A549 (cell line): ENCODE measurements at regions not wholly inside any gene's neighbourhood (a gene's known extent, or its start where the extent isn't known, plus 50 kb on each side); places are given as distances from the start of the nearest gene placed in this dataset.

ENCODE experiments used
- ATAC-seq, 2 experiments: fragments of 200-7000 bp in 1 of 2; fragments of >200 bp in 1 of 2; cut with Nextera tagmentation in 1 of 2; cut with Tn5 transposase in 1 of 2; 3 replicates each; pipeline versions ENCODE4 v1.8.0 to v1.9.1; 2018 to 2020; ENCODE audit warnings: mild to moderate bottlenecking in 1 of 2, moderate library complexity in 1 of 2
- CTCF ChIA-PET: fragments of 300-600 bp; sonication (Branson Sonifier 250); formaldehyde crosslinking; extraction: SDS; loops from one replicate; lab custom pipeline; 2021; ENCODE audit warnings: antibody characterized with exemption, inconsistent platforms; lab: Yijun Ruan, JAX
- POLR2A ChIA-PET: fragments of 350-600 bp; formaldehyde crosslinking; extraction: SDS; loops from one replicate; lab custom pipeline; 2021; ENCODE audit warnings: antibody characterized with exemption, inconsistent platforms; lab: Yijun Ruan, JAX
- DNase-seq, 2 experiments: peaks; one replicate each; pipeline versions ENCODE4 v3.0.0 to v3.0.0-alpha.2; 2011 to 2016; ENCODE audit warnings: low read depth in 1 of 2, low spot score in 1 of 2
- FAIRE-seq: peaks from 2 replicates; lab custom pipeline; 2011; peaks lifted over from hg19 to GRCh38; lab: Jason Lieb, UNC
- H3K27ac ChIP-seq, 2 experiments: fragments of >200 bp; sonication (Bioruptor Twin); formaldehyde crosslinking; 3 replicates each; pipeline ENCODE4 v1.5.1; 2016 to 2017
- H3K4me1 ChIP-seq: fragments of >200 bp; sonication (Bioruptor Twin); formaldehyde crosslinking; 3 replicates; pipeline ENCODE4 v1.6.1; 2016
- H3K4me2 ChIP-seq: fragments of >200 bp; sonication (Bioruptor Twin); formaldehyde crosslinking; 3 replicates; pipeline ENCODE4 v1.6.1; 2016
- H3K4me3 ChIP-seq: fragments of >200 bp; sonication (Bioruptor Twin); formaldehyde crosslinking; 3 replicates; pipeline ENCODE4 v1.5.1; 2016
- H3K9me3 ChIP-seq: fragments of >200 bp; sonication (Bioruptor Twin); formaldehyde crosslinking; 3 replicates; pipeline ENCODE4 v1.6.1; 2016
- ATOH8 ChIP-seq: fragments of 250-450 bp; sonication (Bioruptor Pico); IDR thresholded peaks from 2 replicates; pipeline ENCODE4 v1.5.0; 2020; ENCODE audit warnings: low read depth, mild to moderate bottlenecking, moderate library complexity
- BHLHE40 ChIP-seq: IDR thresholded peaks from 2 replicates; pipeline ENCODE4 v1.6.1; 2012; ENCODE audit warnings: low read depth, low read length, inconsistent platforms
- CBX2 ChIP-seq: fragments of 200-600 bp; sonication (generic); IDR thresholded peaks from 2 replicates; pipeline ENCODE4 v1.6.1; 2016; ENCODE audit warnings: low read depth, mild to moderate bottlenecking, borderline replicate concordance
- CBX8 ChIP-seq: fragments of 200-600 bp; sonication (generic); IDR thresholded peaks from 2 replicates; pipeline ENCODE4 v1.6.1; 2016
- CHD4 ChIP-seq: fragments of 200-600 bp; sonication (generic); IDR thresholded peaks from 2 replicates; pipeline ENCODE4 v1.6.1; 2016; ENCODE audit warnings: antibody characterized with exemption, mild to moderate bottlenecking, borderline replicate concordance
- EHMT2 ChIP-seq: fragments of 200-600 bp; sonication (generic); IDR thresholded peaks from 2 replicates; pipeline ENCODE4 v1.6.1; 2016; ENCODE audit warnings: antibody characterized with exemption, low read depth, mild to moderate bottlenecking, moderate library complexity
- EP300 ChIP-seq, 2 experiments: fragments of >200 bp; sonication (Bioruptor Twin); formaldehyde crosslinking; IDR thresholded peaks; 2 replicates in 1 of 2; 3 replicates in 1 of 2; pipeline ENCODE4 v1.6.1; 2016 to 2017
- HEYL ChIP-seq: fragments of 250-450 bp; sonication (Bioruptor Pico); IDR thresholded peaks from 2 replicates; pipeline ENCODE4 v1.8.0; 2021; ENCODE audit warnings: mild to moderate bottlenecking, moderate library complexity
- HMGXB4 ChIP-seq: fragments of 250-450 bp; sonication (Bioruptor Pico); IDR thresholded peaks from 2 replicates; pipeline ENCODE4 v1.5.0; 2021; ENCODE audit warnings: mild to moderate bottlenecking, moderate library complexity, borderline replicate concordance
- HOXB5 ChIP-seq: fragments of 250-450 bp; sonication (Bioruptor Pico); IDR thresholded peaks from 2 replicates; pipeline ENCODE4 v1.5.0; 2020; ENCODE audit warnings: mild to moderate bottlenecking, moderate library complexity
- JUNB ChIP-seq: fragments of >200 bp; sonication (Bioruptor Twin); formaldehyde crosslinking; IDR thresholded peaks from 2 replicates; pipeline ENCODE4 v1.6.1; 2016
- KDM1A ChIP-seq: fragments of 200-600 bp; sonication (generic); IDR thresholded peaks from 2 replicates; pipeline ENCODE4 v1.6.1; 2016; ENCODE audit warnings: low read depth, mild to moderate bottlenecking
- MAX ChIP-seq: IDR thresholded peaks from 2 replicates; pipeline ENCODE4 v1.6.1; 2012
- MAZ ChIP-seq: fragments of 150-350 bp; IDR thresholded peaks from 2 replicates; pipeline ENCODE4 v1.6.1; 2014; ENCODE audit warnings: antibody characterized with exemption, low read depth, low read length, borderline replicate concordance
- MYC ChIP-seq: IDR thresholded peaks from 2 replicates; pipeline ENCODE4 v1.6.1; 2012; ENCODE audit warnings: mild to moderate bottlenecking, inconsistent platforms, low read length, improper control_type of control experiment, borderline replicate concordance
- NPAS2 ChIP-seq: fragments of 250-450 bp; sonication (Bioruptor Pico); IDR thresholded peaks from 2 replicates; pipeline ENCODE4 v1.8.0; 2022; ENCODE audit warnings: mild to moderate bottlenecking, moderate library complexity, borderline replicate concordance
- NR3C1 ChIP-seq: fragments of >200 bp; sonication (Bioruptor Twin); formaldehyde crosslinking; IDR thresholded peaks from 3 replicates; pipeline ENCODE4 v1.6.1; 2017
- POLR2A ChIP-seq: IDR thresholded peaks from 2 replicates; pipeline ENCODE4 v1.6.1; 2012; ENCODE audit warnings: mild to moderate bottlenecking, low read length
- RAD21 ChIP-seq, 2 experiments: fragments of >200 bp in 1 of 2; sonication (Bioruptor Twin) in 1 of 2; formaldehyde crosslinking in 1 of 2; IDR thresholded peaks in 1 of 2; conservative IDR thresholded peaks in 1 of 2; 2 replicates in 1 of 2; 3 replicates in 1 of 2; pipeline ENCODE4 v1.6.1; 2012 to 2018; ENCODE audit warnings: inconsistent platforms in 1 of 2
- RARB ChIP-seq: fragments of 250-450 bp; sonication (Bioruptor Pico); IDR thresholded peaks from 2 replicates; pipeline ENCODE4 v1.8.0; 2021; ENCODE audit warnings: mild to moderate bottlenecking, moderate library complexity
- RNF2 ChIP-seq: fragments of 200-600 bp; sonication (generic); IDR thresholded peaks from 2 replicates; pipeline ENCODE4 v1.6.1; 2016; ENCODE audit warnings: low read depth, mild to moderate bottlenecking, antibody characterized with exemption, moderate library complexity, borderline replicate concordance
- TP53 ChIP-seq: fragments of 250-450 bp; sonication (Bioruptor Pico); IDR thresholded peaks from 2 replicates; pipeline ENCODE4 v1.5.0; 2021; ENCODE audit warnings: mild to moderate bottlenecking, moderate library complexity
- ZC3H11A ChIP-seq: fragments of 450-650 bp; IDR thresholded peaks from 2 replicates; pipeline ENCODE4 v1.6.1; 2014; ENCODE audit warnings: antibody characterized with exemption, mild to moderate bottlenecking
- ZFP36 ChIP-seq: fragments of 450-650 bp; IDR thresholded peaks from 2 replicates; pipeline ENCODE4 v1.6.1; 2014; ENCODE audit warnings: borderline replicate concordance; ENCODE audit not compliant: partially characterized antibody
- ZNF302 ChIP-seq: fragments of 250-450 bp; sonication (Bioruptor Pico); IDR thresholded peaks from 2 replicates; pipeline ENCODE4 v1.9.0; 2021; ENCODE audit warnings: inconsistent platforms, mild to moderate bottlenecking, moderate library complexity
- ZSCAN20 ChIP-seq: fragments of 250-450 bp; sonication (Bioruptor Pico); IDR thresholded peaks from 2 replicates; pipeline ENCODE4 v1.8.0; 2022; ENCODE audit warnings: mild to moderate bottlenecking, moderate library complexity
- WGBS: methylation state at CpG from one replicate; pipeline ENCODE4 v1.1.6; 2017; ENCODE audit errors: missing lambda C conversion rate; 5-methylcytosine and 5-hydroxymethylcytosine counted together
- TF ChIP-seq, protein P1 (sequence below): fragments of 450-650 bp; IDR thresholded peaks from 2 replicates; pipeline ENCODE4 v1.6.1; 2014; ENCODE audit warnings: antibody characterized with exemption
- TF ChIP-seq, protein P2 (sequence below): IDR thresholded peaks from 2 replicates; pipeline ENCODE4 v1.6.1; 2012
- TF ChIP-seq, protein P3 (sequence below): fragments of >200 bp; sonication (Bioruptor Twin); formaldehyde crosslinking; IDR thresholded peaks from 3 replicates; pipeline ENCODE4 v1.5.1; 2016

GRCh38 chr4:187077744-187078401 lies 354.2 kb upstream of the FAT1 start:
- Histone ChIP-seq H3K4me2 (no peak overlapping the region), H3K4me3 (no peak overlapping the region), H3K4me1 (no peaks in the 10 kb centered on the region), H3K27ac (no peak overlapping the region), H3K9me3 (no peaks in the 10 kb centered on the region)
- FAIRE-seq (no peak), DNase-seq (no peak), ATAC-seq (no peak)
- TF ChIP-seq CBX2 (no peak), RNF2 (no peak), NR3C1 (no peak), KDM1A (no peak), NPAS2 (CRISPR knock-in tag) (no peak), MYC (no peak), BHLHE40 (no peak), HEYL (no peak), HOXB5 (CRISPR knock-in tag) (no peak), ZSCAN20 (CRISPR knock-in tag) (no peak), EHMT2 (no peak), ZFP36 (no peak)
- POLR2A ChIA-PET: no interaction called here
- WGBS: 65% methylated on average over 12 of the region's 12 CpGs
- CTCF ChIA-PET: interaction anchor here (1.2 kb wide), 1 partner anchor 352 kb away, joined by 3 read pairs; no protein-coding TSS in a partner anchor

- Histone ChIP-seq H3K4me3 (no peak overlapping the region), H3K27ac (no peak overlapping the region), H3K4me2 (no peak overlapping the region), H3K9me3 (no peaks in the 10 kb centered on the region), H3K4me1 (no peaks in the 10 kb centered on the region)
- ChIA-PET CTCF (no interaction called here), POLR2A (no interaction called here)
- 55% methylated on average over 4 of the region's 4 CpGs for WGBS
- ATAC-seq (no peak), FAIRE-seq (no peak), DNase-seq (no peak)
- TF ChIP-seq MAX (no peak), CBX2 (no peak), JUNB (no peak), POLR2A (no peak), ATOH8 (CRISPR knock-in tag) (no peak), CBX8 (no peak), RAD21 (conservative IDR thresholded peaks at IDR 0.05 in 1 of 2, IDR thresholded peaks at IDR 0.05 in 1 of 2) (no peak), HMGXB4 (CRISPR knock-in tag) (no peak), TP53 (CRISPR knock-in tag) (no peak), ZC3H11A (no peak), CHD4 (no peak), MAZ (no peak), RARB (no peak), ZNF302 (no peak), EP300 (IDR thresholded peaks at IDR 0.05) (no peak), ZFP36 (no peak)
- TF ChIP-seq, protein P1, sequence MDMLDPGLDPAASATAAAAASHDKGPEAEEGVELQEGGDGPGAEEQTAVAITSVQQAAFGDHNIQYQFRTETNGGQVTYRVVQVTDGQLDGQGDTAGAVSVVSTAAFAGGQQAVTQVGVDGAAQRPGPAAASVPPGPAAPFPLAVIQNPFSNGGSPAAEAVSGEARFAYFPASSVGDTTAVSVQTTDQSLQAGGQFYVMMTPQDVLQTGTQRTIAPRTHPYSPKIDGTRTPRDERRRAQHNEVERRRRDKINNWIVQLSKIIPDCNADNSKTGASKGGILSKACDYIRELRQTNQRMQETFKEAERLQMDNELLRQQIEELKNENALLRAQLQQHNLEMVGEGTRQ: no peak
- TF ChIP-seq, protein P2, sequence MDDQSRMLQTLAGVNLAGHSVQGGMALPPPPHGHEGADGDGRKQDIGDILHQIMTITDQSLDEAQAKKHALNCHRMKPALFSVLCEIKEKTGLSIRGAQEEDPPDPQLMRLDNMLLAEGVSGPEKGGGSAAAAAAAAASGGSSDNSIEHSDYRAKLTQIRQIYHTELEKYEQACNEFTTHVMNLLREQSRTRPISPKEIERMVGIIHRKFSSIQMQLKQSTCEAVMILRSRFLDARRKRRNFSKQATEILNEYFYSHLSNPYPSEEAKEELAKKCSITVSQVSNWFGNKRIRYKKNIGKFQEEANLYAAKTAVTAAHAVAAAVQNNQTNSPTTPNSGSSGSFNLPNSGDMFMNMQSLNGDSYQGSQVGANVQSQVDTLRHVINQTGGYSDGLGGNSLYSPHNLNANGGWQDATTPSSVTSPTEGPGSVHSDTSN: no peak
- TF ChIP-seq, protein P3, sequence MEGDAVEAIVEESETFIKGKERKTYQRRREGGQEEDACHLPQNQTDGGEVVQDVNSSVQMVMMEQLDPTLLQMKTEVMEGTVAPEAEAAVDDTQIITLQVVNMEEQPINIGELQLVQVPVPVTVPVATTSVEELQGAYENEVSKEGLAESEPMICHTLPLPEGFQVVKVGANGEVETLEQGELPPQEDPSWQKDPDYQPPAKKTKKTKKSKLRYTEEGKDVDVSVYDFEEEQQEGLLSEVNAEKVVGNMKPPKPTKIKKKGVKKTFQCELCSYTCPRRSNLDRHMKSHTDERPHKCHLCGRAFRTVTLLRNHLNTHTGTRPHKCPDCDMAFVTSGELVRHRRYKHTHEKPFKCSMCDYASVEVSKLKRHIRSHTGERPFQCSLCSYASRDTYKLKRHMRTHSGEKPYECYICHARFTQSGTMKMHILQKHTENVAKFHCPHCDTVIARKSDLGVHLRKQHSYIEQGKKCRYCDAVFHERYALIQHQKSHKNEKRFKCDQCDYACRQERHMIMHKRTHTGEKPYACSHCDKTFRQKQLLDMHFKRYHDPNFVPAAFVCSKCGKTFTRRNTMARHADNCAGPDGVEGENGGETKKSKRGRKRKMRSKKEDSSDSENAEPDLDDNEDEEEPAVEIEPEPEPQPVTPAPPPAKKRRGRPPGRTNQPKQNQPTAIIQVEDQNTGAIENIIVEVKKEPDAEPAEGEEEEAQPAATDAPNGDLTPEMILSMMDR: no peak
Observed at GRCh38 chr4:187084701-187085100, 361.0 kb upstream of the FAT1 start.
